GM18498 (cell line): ENCODE measurements at regions not wholly inside any gene's neighbourhood (a gene's known extent, or its start where the extent isn't known, plus 50 kb on each side); places are given as distances from the start of the nearest gene placed in this dataset.

Experiments
- ATAC-seq: cut with Tn5 transposase; IDR thresholded peaks from one replicate; pipeline ENCODE4 v1.9.1; 2021; ENCODE audit warnings: mild to moderate bottlenecking, moderate library complexity; ENCODE audit not compliant: unreplicated experiment

DNA sequence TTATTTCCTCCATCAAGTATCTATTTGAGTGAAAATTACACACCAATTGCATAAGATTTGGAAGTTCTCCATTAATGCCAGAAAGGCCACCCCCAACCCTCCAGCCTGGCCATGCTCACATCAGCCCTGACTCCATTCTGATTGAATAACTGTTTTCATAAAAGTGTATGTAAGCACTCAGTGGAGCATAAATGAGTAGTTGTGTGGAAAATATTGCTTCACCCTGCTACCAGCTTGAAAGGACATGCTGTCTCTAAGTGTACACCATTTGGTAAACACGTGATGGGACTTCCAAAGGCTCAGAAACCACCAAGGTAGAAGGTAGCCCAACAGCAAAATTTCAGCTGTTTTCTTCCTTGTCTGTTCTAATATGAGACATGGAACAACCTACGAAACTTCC is 393.8 kb downstream of the ZNF385D start:
- no peak for ATAC-seq

DNA sequence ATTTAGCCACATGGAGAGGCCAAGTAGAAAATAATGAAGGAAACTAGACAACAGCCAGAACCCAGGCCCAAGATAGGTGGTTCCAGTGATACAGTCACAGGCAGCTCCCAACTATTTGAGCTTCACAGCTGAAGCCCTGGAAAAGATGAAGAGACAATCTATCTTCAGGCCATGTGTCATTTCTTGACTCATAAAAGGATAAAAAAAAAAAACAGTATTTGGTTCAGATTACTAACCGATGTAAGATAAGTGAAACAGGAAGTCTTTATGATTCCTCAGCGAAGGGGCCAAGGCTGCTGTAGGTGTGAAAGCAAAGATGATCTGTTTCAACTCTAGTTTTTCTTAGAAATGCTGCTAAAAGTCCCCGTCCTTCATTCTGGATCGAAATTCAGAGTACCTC is 394.6 kb downstream of the ZNF385D start:
- ATAC-seq = no peak

DNA sequence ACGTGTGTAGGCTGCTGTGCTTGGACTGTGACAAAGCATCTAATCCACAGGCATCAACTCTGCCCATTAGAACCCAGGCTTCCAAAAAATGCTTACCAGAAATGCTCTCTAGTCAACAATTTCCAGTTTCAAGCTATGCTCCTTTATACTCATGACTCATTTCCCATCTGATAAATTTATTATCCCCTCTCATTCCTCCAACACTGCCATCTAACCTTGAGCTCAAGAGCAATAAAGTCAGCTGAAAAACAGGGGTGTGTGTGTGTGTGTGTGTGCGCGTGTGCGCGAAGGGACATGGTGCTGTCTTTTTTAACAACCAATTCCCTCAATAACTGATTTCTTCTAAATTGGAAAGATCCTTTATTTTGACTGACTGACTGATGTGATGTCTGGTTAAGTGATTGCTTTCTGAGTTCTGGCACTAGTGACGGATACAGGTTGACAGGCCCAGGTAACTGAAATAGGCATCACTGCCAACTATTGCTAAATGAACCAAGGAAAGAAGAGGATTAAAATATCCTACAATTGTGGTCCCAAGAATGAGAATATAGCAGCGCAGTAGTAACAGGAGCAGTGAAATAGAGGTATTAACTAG is 405.5 kb downstream of the ZNF385D start:
- no peak for ATAC-seq

DNA sequence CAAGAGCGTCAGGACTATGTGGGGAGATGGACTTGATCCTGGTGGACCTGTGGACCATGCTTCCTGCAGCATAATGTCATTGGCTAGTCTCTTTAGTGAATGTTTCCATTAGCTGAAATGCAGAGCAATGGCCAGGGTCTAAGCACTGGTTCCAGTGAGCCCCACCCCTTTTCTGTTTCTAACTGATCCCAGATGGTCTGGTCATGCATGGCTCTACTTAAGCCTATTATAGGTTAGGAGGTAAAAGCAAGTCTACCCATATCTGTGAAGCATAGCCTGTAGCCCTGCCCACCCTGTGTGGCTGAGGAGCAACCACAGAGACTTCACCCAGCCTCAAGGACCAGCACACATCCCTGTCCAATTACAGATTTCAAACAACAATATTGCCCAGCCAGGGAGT is 419.2 kb downstream of the ZNF385D start:
- no peak for ATAC-seq

DNA sequence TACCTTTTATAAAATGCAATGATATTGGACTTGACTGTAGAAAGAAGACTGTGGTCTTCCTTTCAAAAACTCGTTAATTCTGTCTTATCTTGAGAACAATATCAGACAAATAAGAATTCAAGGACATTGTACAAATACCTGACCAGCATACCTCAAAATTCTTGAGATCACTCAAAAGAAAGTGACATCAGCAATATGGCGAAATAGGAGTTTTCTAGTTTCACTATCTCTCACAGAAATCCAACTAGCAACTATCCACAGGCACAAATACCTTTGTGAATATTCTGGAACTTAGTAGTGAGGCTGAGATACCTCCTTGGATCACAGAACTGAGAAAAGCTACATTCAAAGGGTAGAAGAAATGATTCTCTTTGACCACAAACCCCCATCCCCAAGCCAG is 419.7 kb downstream of the ZNF385D start:
- ATAC-seq = no peak

DNA sequence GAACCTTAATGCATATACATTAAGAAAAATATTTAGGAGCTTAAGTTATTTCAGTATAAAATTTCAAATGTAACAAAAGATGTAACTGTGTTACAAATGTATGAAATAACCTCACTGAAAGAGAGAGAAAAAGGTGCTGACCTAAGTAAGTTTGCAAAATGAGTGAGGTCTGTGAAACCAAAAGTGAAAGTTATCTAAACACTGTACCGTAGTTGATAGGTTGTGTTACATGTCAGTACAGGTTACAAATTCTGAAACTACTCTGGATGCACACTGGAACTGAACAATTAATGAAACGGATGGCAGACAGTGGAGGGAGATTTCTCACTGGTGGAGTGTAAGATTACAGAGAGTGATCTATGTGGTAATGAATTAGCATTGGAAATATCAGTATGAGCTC is 420.7 kb downstream of the ZNF385D start:
- peak; percentile 84 for ATAC-seq

DNA sequence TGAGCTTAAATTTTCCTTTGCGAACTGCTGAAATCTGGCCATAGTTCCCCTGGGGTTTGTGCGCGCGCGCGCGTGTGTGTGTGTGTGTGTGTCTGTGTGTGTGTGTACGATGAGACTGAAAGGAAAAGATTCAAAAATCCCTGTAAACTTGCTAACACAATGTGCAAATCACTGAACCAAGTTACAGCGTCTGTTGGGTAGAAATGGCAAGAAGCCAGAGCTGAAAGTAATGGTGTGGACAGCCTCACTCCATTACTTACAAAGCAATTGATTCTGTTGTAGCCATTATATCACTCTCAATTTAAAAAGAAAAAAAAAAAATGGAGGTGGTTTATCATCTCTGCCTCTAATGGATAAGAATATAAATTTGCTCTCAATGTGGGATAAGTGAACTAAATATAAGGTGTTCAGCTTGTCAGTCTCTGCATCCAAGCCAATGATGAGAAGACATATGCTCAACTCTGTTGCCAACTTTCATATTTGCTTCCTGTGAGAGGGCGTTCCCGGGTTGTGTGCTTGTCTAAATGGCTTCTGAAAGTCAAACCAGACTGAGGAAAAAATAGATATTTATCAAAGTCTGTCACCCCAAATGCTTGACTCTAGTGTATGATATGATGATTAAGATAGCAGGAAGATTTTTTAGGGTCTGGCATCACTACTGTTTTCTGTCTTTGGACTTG is 422.2 kb downstream of the ZNF385D start:
- ATAC-seq = no peak

DNA sequence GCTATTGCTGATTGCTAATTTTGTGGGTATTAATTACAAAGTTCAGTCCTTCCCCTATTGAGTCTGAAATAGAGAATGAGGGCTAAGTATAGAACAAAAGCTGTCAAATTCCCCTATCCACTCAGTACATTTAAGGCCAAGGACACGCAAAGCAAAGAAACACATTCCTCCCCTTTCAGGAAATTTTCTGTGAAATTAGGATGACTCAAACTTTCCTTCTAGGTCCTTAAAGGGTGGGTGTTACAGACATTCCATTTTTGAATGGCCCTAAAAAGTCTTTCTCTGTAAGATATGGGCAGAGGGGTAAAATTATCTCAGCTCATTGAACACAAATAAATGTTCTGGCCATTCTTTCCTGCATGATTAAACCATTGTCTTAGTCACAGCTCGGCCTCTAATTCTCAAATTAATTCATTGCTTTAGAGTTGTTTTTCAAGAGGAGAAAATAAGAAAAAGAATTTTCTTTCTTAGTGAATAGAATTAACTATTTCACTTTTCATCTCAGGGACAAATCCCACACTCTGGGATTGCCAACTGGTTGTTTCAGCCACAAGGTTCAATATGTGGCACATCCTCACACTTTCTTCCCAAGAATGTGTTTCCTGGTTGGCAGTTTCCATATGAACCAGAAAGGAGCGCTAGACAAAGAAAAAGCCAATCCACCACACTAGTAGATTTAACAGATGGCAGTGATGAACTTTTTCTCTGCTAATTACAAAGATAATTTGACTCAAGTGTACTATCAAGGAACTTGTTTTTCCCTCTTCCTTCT is 424.1 kb downstream of the ZNF385D start:
- ATAC-seq = no peak

DNA sequence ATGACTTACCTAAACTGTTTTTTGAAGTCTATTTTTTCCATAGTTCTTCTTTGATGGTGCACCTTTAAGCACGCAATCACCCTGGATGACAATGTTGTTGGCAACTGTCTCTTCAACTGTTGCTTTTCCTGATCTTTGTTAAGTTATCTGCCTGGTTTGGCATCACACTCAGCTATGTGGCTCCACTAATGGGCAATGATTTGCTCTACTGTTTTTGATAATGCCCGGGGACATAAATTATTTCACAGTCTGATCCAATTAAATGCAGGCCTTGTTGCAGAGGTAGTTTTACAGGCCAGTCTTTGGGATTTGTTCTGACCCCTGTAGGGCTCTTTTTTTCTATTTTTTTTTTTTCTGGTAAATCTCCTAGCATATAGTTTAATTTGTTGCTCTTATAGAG is 436.3 kb downstream of the ZNF385D start:
- ATAC-seq = no peak

DNA sequence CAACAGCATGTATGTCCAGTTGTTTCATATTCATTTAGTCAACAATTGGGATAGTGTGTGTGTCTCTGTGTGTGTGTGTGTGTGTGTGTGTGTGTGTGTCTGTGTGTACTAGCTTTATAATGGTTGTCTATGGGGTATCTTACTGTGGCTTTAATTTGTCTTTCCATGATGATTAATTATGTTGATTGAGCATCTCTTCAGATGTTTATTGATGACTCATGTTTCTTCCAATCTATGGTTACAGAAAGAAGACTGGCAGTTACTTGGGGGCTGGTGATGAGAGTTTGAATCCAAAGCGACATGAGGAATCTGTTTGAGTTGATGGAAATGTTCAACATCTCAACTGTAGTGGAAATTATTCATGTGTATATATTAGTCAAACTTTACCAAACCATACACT is 440.1 kb downstream of the ZNF385D start:
- ATAC-seq = no peak

DNA sequence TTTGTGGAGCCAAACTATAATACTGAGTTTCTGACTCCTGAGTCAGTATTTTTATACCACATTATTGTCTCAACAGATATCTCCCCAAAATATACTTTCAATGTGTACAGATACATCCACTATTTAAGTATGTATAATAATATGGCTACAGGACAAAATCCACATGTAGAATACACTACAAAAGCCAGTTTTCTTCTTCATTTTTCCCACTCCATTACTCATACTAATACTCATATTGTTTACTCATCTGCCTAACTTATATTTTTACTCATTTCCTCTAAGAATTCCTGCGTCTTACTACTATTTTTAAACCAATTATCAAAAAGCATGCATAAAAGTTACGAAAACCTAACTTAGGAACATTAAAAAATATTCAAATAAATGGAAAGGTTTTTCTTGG is 440.8 kb downstream of the ZNF385D start:
- ATAC-seq = no peak

DNA sequence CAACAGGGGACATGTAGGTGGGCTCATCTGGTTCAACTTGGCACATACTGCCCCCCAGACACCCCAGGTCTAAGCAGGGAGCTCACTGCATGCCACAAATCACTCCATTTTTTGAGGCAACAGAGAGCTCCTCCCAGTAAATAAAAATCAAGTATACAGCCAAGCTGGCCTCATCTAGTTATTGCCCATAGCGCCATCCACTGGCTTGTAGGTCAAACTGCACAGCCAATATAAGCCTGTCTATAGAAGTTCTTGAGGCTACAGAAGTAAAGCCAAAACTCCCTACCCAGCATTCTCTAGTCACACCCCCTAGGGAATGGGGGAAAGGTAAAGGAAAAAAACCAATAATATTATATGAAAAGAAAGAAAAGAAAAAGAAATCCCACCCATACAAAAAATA is 453.7 kb downstream of the ZNF385D start:
- ATAC-seq = no peak

DNA sequence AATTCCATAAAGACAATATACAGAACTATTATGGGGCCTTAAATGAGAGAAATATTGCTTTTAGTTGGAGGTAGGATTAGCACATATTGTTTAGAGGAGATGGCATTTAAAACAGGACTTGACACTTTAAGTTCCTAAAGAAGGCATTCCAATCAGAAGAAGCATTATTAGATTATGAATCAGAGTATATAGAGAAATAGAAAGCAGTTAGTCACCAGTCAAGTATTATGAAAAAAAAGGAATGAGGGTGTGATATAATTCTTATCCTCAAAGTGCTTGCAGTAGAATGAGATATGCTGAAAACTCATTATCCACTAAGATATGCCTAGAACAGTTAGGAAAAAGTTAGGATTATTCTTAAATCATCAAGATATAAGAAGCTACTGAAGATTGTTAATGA is 456.2 kb downstream of the ZNF385D start:
- no peak for ATAC-seq

DNA sequence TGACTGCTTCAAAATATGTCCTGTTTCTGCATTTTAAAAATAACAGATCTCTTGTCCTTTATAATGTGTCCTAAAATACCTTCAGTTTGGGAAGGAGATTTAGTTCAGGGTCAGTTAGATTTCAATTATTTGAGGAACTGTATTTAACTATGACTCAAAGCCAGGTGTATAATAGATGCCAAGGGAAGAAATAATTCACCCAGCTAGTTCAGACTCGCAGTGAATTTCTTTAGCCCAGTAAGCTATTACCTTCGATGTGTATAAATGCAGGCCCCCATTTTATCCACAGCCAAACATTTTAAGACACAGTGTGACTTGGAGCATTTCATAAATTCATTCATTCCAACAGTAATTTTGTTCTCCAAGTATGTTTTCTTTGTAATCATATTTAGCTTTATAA is 458.0 kb downstream of the ZNF385D start:
- no peak for ATAC-seq

DNA sequence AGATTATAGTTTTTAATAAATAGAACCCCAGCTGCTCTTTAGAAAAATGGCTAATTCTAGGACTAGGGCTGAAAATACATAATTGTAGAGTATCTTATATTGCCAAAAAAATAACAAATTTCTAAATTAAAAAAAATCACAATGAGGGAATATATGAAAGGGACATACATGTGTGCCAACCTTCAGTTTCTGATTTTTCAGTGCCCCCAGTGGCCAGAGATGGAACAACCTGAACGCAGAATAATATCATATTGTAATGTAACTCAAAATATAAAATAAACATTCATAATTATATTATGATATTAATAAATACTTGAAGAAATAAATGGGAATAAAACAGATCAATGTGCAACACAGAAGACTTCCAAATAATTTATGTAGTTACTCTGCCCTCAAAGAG is 460.5 kb downstream of the ZNF385D start:
- ATAC-seq = no peak

DNA sequence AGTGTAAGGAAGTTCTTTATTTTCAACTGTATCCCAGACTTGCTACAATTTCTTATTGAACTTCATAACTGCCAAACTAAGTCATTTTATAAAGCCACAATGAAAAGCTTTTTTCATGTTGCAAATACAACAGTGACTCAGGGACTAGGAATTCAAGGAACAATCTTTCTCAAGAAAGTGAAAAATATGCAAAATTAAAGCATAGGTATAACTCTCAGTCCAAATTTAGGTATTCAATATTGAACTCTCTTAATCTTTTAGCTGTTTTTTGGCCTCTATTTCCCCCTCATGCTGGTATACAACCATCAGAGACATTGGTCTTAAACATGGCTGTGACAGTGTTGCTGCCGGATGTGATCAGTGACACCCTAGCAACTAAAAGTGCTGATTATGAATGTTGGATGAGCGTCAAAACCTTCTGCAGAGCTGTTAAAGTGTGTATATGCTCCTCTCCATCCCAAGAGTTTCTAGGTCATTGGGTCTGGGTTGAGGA is 476.9 kb downstream of the ZNF385D start:
- ATAC-seq = no peak

DNA sequence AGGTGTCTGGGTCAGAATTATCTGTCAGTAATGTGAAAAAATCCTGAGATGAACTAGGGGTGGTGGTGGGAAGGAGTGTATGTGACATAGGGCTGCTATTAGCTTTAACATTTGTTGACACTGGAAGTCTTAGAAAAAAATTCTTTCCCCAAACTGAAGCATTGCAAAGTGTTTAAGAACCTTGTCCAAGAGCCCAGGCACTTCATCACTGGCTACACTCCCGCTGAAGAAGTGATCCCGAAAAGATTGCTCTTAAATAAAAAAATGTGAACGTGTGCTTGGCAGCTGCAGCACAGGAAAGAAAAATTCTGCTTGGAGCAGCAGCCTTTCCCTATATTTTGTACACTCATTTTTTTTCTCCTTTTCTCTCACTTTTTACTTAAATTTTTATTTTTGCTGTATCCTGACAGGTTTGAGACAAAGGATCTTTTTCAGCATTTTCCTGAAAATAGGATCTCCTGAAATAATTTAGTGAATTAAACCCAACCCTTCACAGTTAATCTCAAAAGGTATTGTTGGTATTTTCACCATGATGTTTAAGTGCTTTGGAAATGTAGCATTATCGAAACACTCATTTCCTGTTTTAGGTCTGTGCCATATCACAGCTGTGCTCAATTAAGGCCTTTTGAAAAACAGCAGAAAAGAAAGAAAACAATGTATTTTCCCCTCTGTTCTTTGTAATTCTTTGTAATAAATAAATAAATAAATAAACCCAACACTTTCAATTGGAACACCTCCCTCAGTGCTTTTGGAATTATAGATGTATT is 477.6 kb downstream of the ZNF385D start:
- no peak for ATAC-seq

DNA sequence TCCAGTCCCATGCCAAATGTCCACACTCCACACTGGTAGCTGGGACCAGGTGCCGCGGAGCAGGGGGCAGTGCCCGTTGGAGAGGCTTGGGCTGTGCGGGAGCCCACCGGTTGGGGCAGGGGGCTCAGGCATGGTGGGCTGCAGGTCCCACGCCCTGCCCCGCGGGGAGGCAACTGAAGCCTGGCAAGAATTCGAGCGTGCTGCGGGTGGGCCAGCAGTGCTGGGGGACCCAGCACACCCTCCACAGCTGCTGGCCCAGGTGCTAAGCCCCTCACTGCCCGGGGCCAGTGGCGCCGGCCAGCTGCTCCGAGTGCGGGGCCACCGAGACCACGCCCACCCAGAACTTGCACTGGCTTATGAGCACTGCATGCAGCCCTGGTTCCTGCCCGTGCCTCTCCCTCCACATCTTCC is 479.4 kb downstream of the ZNF385D start:
- no peak for ATAC-seq

DNA sequence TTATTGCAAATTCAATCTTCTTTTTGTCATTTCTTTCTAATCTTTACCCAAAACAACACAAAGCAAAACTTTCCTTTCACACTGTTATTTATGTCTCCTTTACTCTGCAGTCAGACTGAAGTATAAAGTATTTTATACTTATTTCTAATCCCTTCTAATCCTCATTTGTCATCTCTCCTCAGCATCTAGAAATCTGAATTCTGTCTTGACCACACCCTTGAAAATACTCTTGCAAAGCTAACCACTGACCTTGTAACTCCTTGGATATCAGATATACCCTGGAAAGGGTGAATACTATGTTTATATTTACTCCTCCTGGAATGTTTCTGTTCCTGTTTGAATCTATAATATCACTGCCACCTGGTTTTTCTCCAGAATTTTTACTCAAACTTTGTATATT is 481.1 kb downstream of the ZNF385D start:
- no peak for ATAC-seq

DNA sequence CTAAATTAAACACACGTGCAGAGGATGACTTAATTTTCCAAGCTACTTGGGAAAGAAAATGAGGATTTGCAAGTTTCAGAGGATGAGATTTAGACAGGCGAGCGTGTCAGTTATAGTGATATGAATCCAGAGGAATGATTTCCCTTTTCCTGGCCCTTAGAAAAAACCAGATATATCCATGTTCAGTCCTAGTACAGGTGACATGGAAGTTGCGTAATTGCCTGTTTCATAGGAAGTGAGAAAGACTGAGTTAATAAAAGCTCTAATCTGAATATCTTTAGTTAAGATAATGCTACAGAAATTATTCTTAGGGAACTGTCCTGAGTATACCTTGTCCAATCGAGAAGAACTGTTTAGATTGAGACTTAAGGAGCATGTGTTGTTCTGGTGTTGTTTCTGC is 490.5 kb downstream of the ZNF385D start:
- ATAC-seq = no peak

DNA sequence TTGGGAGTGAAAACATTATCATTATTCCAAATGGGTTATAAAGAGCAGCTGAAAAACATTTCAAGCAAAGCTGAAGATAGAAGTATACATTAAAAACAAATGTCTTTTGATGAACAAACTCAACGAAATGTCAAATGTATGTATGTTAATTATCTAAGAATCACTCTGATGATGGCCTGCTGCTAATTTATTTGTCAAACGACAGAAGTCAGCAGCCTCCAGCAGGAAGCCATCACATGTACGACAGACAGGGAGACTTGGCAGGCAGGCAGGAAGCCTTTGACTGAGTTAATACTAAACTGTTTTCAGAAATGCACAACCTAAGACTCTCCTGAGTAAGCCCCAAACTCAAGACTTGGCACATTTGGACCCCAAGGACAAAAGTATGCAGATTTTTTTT is 491.1 kb downstream of the ZNF385D start:
- no peak for ATAC-seq
